Endodermal cell (in vitro differentiated cells): ENCODE measurements at regions not wholly inside any gene's neighbourhood (a gene's known extent, or its start where the extent isn't known, plus 50 kb on each side); places are given as distances from the start of the nearest gene placed in this dataset.
A peak's percentile ranks its signal among the peaks of the same experiment; 100 is the strongest.

ENCODE experiments used
- DNase-seq: peaks from one replicate; pipeline ENCODE4 v3.0.0-alpha.2; 2017
- H3K27ac ChIP-seq: 2 replicates; pipeline ENCODE4 v1.5.1; 2013; ENCODE audit warnings: mild to moderate bottlenecking, low read depth, low read length, moderate library complexity
- H3K27me3 ChIP-seq: 2 replicates; pipeline ENCODE4 v1.6.1; 2013; ENCODE audit warnings: mild to moderate bottlenecking, low read length, moderate library complexity; ENCODE audit not compliant: insufficient read depth, control insufficient read depth, poor library complexity, severe bottlenecking
- H3K36me3 ChIP-seq: 2 replicates; pipeline ENCODE4 v1.7.0; 2013; ENCODE audit warnings: mild to moderate bottlenecking, low read length, moderate library complexity; ENCODE audit not compliant: control insufficient read depth, insufficient read depth
- H3K4me1 ChIP-seq: one replicate; pipeline ENCODE4 v1.7.0; 2013; ENCODE audit warnings: low read length; ENCODE audit not compliant: control insufficient read depth, insufficient read depth
- H3K4me3 ChIP-seq: 2 replicates; pipeline ENCODE4 v1.5.1; 2013; ENCODE audit warnings: mild to moderate bottlenecking, low read length, moderate library complexity
- H3K9ac ChIP-seq: 2 replicates; pipeline ENCODE4 v1.6.1; 2013; ENCODE audit warnings: mild to moderate bottlenecking, low read length, moderate library complexity; ENCODE audit not compliant: poor library complexity, severe bottlenecking; ENCODE audit errors: extremely low read depth
- H3K9me3 ChIP-seq: 2 replicates; pipeline ENCODE4 v1.6.1; 2013; ENCODE audit warnings: mild to moderate bottlenecking, low read length, moderate library complexity; ENCODE audit not compliant: control insufficient read depth
- H3K27ac Mint-ChIP-seq: 2 replicates; pipeline ENCODE4 v1.8.0; 2020; ENCODE audit warnings: mixed read lengths
- H3K27me3 Mint-ChIP-seq: 2 replicates; pipeline ENCODE4 v1.8.0; 2021; ENCODE audit warnings: mild to moderate bottlenecking, mixed read lengths; ENCODE audit not compliant: insufficient read depth
- H3K36me3 Mint-ChIP-seq: 2 replicates; pipeline ENCODE4 v1.8.0; 2020; ENCODE audit warnings: low read depth, mixed read lengths
- H3K4me1 Mint-ChIP-seq: 2 replicates; pipeline ENCODE4 v1.8.0; 2020; ENCODE audit warnings: mixed read lengths
- H3K4me3 Mint-ChIP-seq: 2 replicates; pipeline ENCODE4 v1.8.0; 2020; ENCODE audit warnings: mild to moderate bottlenecking, moderate library complexity, mixed read lengths
- H3K9me3 Mint-ChIP-seq: 2 replicates; pipeline ENCODE4 v1.8.0; 2020; ENCODE audit warnings: mild to moderate bottlenecking, mixed read lengths
- CTCF ChIP-seq: fragments of 200-600 bp; sonication (generic); conservative IDR thresholded peaks from 2 replicates; pipeline ENCODE4 v1.5.0; 2021; ENCODE audit warnings: antibody characterized with exemption, mild to moderate bottlenecking
- WGBS, 2 experiments: methylation state at CpG; one replicate each; pipeline versions ENCODE4 v1.1.5 to v1.1.7; 2013; ENCODE audit warnings: missing lambda C conversion rate in 2 of 2, mixed read lengths in 1 of 2; ENCODE audit not compliant: insufficient coverage in 1 of 2, insufficient read length in 1 of 2; 5-methylcytosine and 5-hydroxymethylcytosine counted together

- Mint-ChIP-seq H3K36me3 (no peaks in the 10 kb centered on the region), H3K27me3 (peaks cover 1% of the 10 kb centered on the region), H3K9me3 (no peaks in the 10 kb centered on the region), H3K4me3 (no peak overlapping the region), H3K4me1 (no peaks in the 10 kb centered on the region), H3K27ac (no peak overlapping the region)
- H3K27me3 ChIP-seq, result no peaks in the 10 kb centered on the region
- H3K9ac ChIP-seq, result no peak overlapping the region
- H3K9me3 ChIP-seq, result no peaks in the 10 kb centered on the region
- 92 to 100% methylated on average over 1 of the region's 1 CpG for WGBS, 2 experiments
- no peaks in the 10 kb centered on the region for H3K36me3 ChIP-seq
- H3K4me1 ChIP-seq, result no peaks in the 10 kb centered on the region
- peak; percentile 47 for DNase-seq
- no peak overlapping the region for H3K4me3 ChIP-seq
- H3K27ac ChIP-seq, result no peak overlapping the region
- no peak for TF ChIP-seq CTCF
Measured at GRCh38 chr19:32061315-32061714, 284.1 kb upstream of the ZNF507 start.

GRCh38 chr19:32063601-32064000 is 281.8 kb upstream of the ZNF507 start:
- Mint-ChIP-seq H3K27me3 (peaks cover 1% of the 10 kb centered on the region), H3K4me1 (no peaks in the 10 kb centered on the region), H3K27ac (no peak overlapping the region), H3K4me3 (no peak overlapping the region), H3K9me3 (no peaks in the 10 kb centered on the region), H3K36me3 (no peaks in the 10 kb centered on the region)
- 91 to 94% methylated on average over 9 to 10 of the region's 10 CpGs for WGBS, 2 experiments
- DNase-seq, result no peak
- H3K27ac ChIP-seq, result no peak overlapping the region
- no peaks in the 10 kb centered on the region for H3K9me3 ChIP-seq
- no peak overlapping the region for H3K4me3 ChIP-seq
- no peak for TF ChIP-seq CTCF
- no peaks in the 10 kb centered on the region for H3K27me3 ChIP-seq
- no peaks in the 10 kb centered on the region for H3K4me1 ChIP-seq
- no peak overlapping the region for H3K9ac ChIP-seq
- no peaks in the 10 kb centered on the region for H3K36me3 ChIP-seq

- Histone ChIP-seq H3K27ac (no peak overlapping the region), H3K9ac (no peak overlapping the region), H3K27me3 (no peaks in the 10 kb centered on the region), H3K4me1 (no peaks in the 10 kb centered on the region), H3K4me3 (no peak overlapping the region), H3K9me3 (no peaks in the 10 kb centered on the region), H3K36me3 (no peaks in the 10 kb centered on the region)
- Mint-ChIP-seq H3K36me3 (no peaks in the 10 kb centered on the region), H3K27me3 (no peaks in the 10 kb centered on the region), H3K9me3 (no peaks in the 10 kb centered on the region), H3K4me3 (no peak overlapping the region), H3K4me1 (no peaks in the 10 kb centered on the region), H3K27ac (no peak overlapping the region)
- DNase-seq, result no peak
- WGBS, 2 experiments, result 87 to 100% methylated on average over 3 of the region's 3 CpGs
- no peak for TF ChIP-seq CTCF
Measured at GRCh38 chr19:32066056-32066455, 279.4 kb upstream of the ZNF507 start.
